ENCODE measurements at regions not wholly inside any gene's neighbourhood (a gene's known extent, or its start where the extent isn't known, plus 50 kb on each side); places are given as distances from the start of the nearest gene placed in this dataset.

DNA sequence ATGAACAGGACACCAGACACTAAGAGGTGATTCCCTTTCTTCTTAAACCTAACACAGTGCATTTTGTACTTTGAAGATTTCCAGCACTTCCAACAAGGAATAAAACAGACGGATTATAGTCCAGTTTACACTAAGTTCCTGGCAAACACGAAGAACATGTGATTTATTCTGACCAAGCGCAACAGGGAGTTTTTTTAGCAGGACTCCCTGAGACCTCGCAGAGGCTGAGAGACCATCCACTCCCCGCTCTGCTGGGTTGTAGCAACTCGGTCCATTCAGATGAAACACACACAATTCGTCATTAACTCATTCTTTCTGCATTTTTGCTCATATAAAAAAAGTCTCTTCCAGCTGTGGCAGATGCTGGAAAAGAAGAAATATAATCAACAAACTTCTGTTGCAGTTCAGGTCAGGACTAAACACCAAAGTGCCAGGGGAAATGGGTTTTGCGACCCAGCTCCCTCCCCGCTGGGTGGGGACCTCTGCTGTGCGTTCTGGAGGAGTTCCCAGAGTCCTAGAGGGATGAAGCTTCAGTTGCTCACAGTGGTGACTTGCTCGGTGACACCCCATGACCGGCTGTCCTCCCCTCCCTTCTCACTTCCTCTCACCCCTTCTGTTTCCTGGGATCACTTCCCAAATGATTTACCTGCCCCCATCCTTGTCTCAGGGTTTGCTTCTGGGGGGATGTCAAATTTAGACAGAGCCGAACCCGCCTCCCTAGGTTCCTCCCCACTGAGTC, 52.5 kb downstream of the KCNF1 start:
- no peak for DNase-seq (ENCODE audit: low read depth)

DNA sequence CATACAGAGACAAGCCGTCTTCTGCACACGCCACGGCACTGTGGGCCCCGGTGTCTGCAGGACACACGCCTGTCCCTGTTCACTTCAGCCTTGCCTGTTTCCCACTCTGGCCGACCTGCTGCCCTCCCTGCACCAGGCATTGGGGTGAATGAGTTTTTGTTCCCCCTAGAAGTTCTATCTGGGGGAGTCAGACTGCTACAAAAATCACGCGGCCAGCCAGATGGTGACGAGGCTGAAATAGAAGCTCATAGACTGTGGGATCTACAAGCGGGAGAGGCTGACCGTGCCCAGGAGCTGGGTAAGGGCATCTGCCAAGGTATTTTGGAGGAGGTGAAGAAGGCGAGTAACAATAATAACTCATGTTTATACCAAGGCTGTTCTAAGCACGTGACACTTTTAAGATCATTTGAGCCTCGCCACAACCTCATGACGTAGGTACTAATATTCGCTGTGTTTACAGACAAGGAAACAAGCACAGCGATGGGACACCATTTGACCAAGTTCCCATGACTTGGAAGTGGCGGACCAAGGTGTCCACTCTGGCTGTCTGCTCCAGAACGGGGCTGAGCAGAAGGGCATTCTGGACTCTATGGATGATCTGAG, 53.6 kb downstream of the KCNF1 start:
- no peak for DNase-seq (ENCODE audit: low read depth)

DNA sequence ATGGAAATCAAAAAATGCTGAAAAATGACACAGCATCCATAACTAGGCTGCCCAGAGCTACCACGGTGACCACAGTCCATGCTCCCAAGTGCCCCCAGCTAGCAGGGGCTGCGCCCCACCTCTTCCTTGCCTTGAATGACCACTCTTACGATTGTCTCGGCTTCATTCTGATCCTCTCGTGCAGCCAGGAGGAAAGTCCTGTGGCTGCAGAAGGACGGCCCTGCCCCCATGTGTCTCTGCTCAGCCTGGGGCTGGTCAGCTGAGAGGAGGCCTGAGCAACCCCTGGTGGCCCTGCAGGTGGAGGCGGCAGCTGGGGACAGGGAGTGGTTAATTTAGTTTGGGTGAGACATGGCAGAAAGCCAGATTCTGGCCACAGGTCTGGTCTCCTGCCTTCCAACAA, 54.3 kb downstream of the KCNF1 start:
- no peak for DNase-seq (ENCODE audit: low read depth)

DNA sequence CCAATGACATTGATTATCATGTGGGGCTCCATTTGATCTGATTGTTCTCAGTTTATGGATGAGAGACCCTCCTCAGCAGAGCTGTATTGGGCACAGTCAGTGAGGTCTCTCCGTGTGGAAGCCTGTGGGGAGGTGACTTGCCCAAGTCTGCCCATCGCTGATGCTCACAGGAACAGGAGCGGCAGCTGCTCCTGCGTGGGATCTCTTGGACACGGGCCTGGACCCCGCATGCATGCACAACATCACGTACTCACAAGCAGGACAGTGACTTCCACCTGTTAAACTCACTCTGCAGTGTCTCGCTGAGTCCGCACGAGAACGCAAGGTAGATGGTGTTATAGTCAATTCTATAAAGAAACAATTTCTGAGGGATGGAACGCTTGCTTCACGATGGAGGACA, 55.0 kb downstream of the KCNF1 start:
- DNase-seq (ENCODE audit: low read depth): no peak

DNA sequence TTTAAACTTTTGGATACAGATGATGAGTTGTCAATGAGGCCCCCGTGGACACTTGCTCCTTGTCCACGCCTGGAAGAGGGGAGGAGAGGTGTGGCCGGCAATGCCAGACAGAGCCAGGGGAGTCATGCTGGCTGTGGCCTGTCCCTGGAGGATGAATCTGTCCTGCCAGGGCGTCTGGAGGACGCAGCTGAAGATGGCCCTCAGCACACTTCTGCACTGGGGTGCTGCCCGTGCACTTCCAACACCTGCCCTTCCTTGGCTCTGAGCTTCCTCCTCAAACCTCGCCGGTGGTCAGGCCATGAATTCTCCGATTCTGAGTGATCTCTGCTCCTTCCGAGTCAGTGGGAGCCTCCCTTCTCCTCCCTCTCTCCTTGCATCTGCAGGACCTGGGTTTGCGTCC, 56.4 kb downstream of the KCNF1 start:
- DNase-seq (ENCODE audit: low read depth): no peak

DNA sequence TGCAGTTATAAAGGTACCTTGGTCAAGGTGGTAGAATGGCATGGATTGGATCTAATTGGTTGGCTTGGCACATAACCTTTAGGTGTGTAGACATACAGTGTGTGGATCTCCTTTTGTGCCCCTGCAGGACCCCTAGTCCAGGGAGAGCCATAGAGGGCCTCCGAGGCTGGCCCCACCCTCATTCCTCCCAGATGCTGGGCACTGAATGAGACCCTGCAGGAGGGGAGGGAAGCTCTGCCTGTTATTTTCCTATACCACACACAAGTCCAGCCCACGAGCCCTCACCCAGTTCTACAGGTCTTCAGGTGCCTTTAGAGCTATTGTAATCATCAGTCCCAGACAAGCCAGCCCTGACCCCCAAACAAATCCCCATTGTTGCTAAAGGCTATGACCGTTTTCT, 58.9 kb downstream of the KCNF1 start:
- no peak for DNase-seq (ENCODE audit: low read depth)

DNA sequence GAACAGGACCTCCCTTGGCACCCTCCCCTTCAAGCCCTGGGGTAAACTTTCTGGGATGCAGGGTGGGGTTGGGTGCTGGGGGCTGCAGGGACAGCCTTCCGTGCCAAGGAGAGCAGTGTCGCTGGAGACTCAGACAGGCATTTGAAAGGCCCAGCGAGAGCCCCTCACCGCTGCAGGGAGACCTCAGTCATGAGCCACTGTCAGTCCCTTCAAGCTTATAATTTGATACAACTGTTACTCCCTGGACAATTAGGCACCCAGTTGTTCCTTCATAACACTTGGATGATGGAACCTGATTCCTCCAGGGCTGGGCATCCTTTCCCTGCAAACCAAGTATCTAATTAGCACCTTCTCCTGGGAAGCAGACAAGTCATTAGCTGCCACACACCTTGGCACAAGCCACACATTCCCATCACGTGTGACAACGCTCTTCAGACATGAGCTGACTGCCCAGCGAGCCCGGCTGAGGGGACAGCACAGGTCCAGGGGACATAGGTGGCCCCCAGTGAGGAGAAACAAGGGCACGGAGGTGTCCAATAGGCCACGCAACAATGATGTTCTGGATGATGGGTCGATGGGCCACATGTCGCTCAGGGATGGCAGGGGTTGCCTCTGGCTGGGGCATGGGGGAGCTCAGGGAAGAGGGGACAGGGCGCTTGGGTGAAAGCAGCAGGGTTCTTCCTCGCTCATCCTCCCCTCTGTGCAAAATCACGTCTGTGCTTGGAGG, 59.6 kb downstream of the KCNF1 start:
- DNase-seq (ENCODE audit: low read depth): no peak

DNA sequence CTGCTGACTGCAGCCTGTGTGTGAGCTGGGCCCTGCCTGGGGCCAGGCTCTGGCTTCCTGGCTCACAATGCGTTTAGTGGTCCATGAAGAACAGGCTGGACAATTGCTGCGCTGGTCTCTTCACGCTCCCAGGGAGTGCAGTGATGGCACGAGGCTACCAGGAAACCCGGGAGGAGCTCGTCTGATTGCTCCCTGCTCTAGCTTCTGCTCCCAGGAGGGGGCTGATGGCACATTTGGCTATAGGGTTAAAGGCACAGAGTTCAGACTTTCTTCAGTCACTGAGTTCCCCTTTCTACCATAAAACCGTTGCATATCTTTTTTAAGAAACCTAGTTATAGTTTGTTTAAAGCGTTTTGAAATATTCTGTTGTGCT, 60.1 kb downstream of the KCNF1 start:
- no peak for DNase-seq (ENCODE audit: low read depth)

DNA sequence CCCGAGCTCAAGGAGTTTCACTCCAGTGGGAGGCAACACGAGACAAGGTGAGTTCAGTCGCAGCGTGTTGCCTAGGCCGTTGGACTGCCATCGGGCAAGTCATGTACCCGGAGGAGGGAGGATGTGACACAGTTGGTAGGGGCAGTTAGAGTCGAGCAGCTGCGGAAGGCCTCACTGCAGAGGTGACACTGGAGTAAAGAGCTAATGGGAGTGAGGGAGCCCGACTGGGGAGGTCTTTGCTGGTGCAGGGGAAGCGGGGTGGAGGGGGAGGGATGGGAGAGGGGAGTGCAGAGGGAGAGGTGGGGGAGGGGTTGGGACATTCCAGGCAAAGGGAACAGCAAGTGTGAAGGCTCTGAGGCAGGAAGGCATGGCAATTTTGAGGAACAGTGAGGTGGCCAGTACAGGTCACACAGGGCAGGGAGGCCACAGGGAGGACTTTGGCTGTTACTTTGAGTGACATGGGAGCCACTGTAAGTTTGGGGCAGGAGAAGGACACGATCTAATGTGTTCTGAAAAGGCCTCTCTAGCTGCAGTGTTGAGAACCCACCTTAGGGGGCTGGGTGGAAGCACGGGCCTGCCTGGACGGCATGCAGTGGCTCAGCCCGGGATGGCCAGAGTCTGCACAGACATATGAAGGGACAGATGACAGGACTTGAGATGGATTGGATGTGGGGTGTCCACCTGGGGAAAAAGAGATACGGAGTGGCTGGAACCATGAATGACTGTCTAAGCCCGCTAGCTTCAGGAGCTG, 61.1 kb downstream of the KCNF1 start:
- no peak for DNase-seq (ENCODE audit: low read depth)

DNA sequence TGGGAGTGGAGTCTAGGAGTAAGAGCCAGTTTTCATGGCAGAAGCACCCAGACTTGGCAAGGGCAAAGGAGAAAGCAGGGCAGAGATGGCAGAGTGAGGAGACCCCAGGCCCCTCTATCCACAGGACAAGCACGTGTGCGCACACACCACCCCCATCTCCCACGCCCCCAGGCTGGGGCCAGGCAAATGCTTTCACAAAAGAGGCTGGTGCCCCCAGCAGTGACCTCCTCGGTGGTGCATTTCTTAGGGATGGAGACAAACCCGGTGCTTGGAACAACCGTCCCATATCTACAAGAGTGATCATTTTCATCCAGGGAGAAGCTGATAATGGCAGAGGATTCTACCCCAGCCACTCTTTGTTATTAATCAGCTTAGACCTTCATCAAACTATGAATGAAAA, 62.0 kb downstream of the KCNF1 start:
- DNase-seq (ENCODE audit: low read depth): no peak

DNA sequence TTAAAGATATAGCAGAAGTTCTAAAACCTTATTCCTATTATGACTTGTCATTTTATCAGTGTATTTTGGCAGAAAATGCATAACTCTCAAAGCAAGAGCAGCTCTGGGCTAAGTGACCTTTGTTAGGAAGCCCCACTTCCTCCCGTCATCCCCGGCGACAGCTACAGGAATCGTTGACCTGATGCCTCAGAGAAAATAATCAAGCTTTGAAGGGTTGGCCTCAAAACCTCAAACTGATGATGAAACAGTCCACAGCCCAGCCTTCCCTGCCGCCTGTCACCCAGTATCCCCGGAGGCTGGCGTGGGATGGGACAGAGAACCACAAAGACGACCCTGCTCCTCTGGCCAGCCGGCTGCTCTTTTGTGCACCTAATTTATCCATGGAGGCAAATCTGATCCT, 65.3 kb downstream of the KCNF1 start:
- no peak for DNase-seq (ENCODE audit: low read depth)

DNA sequence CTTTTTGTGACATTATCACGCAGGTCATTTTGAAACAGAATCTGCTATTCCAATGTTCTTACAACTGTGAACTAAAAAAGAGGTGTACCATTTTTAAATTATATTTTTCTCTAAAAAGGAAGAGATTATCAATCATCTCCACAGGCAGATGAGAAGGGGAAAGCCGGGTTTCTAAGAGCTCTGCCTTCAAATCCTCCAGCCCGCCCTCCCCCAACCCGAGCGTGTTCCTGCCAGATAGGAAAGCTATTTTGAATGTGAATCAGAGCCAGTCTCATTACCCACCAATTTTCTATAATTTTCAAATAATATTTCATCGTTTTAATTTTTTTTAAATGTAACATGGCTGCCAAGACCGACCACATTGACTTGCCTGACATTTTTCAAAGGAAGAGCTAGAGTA, 65.9 kb downstream of the KCNF1 start:
- no peak for DNase-seq (ENCODE audit: low read depth)

DNA sequence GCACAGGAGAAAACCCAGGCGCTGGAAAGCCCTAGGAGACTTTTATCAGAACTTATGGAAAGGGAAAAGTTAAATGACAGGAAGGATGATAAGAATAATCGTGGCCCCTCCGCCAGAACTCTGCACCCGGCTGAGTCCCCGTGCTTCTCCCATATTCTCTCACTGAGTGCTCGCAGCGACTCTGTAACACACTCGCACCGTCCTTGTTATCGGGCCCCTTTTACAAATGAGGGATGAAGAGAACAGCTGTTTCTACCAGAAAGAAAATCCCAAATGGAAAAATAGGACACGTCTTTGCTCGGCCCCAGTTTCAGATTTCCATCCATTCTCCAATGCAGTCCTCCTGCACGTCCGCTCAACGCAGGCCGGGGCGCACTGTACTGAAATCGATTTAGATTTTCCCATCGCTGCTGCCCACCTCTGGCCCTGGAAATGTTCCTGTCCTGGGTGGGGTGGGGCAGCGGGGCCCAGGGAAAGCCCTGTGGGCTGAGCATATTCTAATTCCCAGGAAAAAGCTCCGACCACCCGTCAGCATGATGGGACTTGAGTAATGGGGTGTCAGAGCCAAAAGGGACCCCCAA, 66.4 kb downstream of the KCNF1 start:
- DNase-seq (ENCODE audit: low read depth): no peak

DNA sequence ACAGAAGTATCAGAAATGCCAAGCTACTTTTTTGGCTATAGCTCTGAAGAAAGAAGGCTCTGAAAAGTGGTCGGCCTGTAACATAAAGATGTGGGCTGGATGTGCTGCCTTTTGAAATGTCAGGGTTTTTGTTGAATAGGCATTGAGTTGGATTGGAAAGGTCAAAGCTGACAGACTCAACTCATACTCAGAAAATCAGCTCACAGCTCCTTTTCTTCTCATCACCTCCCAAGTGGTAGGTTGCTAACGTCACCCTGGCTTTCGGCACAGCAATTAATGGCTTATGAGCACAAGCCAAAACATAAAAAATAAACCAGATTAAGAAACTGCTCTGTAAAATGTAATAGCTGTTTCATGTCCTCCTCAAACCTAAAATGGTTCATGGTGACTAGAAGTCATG, 68.3 kb downstream of the KCNF1 start:
- no peak for DNase-seq (ENCODE audit: low read depth)

DNA sequence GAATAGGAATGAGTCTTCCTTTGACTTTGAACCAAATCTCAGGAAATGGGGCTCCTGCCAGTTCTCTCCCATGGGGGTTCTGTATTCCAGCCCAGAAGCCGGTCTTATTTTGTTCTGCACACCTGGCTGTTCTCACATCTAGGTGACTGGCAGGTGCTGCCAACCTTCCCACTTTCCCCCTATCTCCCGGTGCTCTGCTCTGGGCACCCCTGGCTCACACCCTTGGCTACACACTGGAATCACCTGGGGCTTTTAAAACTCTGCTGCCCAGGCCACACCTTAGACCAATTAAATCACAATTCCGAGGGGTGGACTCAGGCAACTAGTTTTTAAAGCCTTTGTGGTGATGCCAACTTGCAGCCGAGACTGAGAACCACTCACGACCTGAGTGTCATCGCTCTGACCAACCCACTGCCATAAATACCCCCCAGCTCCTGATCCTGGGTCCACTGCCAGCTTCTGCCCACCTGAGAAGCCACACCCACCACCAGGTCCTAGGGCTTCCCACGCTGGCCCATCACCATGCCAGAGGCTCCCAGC, 69.2 kb downstream of the KCNF1 start:
- DNase-seq (ENCODE audit: low read depth): no peak

DNA sequence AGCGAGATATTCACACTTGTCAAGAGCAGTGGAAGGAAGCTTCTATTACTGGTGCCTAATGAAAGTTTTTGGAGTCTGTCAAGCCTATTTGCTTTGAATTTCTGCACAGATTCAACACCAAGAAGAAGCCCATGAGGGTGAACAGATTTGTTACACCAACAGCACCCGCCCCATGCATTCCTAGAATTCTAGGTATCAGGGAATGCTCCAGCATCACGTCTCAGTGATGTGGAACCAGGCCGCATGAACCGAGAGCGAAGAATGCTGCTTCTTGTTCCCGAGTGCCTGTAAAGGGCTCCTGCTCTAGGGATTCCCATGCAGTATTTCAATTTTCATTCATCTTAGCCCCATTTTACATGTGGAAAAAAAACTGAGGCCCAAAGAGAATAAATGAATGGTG, 69.7 kb downstream of the KCNF1 start:
- no peak for DNase-seq (ENCODE audit: low read depth)

DNA sequence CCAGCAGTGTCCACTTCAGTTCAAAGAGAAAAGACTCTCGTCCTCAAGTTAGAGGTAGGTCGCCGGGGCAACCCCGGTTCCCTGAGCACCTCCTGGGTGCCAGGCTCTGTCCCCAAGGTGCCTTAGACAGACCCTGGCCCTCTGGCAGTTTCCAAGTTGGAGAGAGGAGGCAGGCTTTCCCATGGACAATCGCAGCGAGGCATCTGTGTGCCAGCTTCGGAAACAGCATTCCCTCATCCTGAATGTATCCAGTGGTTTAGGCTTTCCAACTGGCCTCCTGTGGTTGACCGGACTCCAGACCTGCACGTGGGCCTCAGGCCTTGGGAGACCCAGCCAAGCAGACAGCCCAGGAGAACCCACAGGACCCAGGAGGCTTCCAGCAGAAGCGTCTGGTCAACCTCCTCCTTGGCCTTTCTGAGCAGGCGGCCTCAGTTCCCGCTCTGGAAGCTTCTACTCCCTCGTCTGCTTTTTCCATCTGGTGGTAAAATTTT, 70.3 kb downstream of the KCNF1 start:
- no peak for DNase-seq (ENCODE audit: low read depth)

DNA sequence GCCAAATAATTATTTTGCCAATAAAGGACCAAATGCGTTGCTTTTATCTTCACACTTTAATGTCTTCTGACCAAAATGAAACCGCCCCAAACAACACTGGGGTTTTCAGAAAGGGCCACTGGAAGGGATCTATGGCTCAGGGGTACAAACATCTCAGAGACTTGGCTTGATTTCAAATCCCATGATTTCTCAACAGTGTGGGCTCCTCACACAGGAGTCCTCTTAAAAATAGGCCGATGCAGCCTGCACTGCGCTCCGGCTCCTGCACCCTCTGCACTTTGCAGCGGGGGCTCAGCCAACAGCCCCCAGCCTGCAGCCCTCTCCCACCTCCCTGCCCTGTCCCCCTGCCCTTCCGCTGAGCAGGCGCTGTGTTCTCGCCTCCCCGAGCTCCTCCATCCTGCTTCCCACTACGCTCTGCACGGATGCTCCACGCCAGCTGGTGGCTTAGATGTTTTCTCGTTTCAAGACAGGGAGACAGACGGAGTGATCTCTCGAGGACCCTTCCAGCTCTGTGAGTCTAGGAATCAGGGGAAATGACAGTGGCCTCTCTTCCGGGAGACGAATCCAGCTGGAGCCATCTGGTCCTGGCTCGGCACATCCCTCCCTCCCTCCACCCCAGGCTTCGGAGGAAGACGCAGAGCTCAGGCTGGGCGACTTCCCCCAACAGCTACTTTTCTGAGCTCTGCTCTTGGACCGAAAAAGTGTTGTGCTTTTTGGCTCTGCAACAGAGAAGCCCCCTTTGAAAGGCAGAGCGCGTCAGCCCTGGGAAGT, 71.4 kb downstream of the KCNF1 start:
- DNase-seq (ENCODE audit: low read depth): no peak

DNA sequence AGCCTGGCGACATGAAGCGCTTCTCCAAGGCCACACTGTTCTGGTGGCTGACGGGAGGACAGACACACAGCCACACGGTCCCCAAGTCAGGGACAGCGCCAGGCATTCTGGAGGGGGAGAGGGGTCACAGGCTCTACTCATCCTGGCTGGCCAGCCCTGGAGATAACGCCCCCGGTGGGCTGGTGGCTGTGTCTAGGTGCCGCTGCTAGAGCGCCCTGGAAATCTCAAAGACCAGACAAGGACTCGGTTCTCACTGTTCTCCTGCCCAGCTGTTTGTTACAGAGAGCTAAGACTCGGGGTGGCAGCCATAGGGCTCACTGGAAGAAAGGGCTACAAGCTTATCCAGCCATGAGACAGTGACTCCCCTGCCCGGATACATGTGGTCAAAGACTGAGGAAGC, 72.0 kb downstream of the KCNF1 start:
- DNase-seq (ENCODE audit: low read depth): no peak

DNA sequence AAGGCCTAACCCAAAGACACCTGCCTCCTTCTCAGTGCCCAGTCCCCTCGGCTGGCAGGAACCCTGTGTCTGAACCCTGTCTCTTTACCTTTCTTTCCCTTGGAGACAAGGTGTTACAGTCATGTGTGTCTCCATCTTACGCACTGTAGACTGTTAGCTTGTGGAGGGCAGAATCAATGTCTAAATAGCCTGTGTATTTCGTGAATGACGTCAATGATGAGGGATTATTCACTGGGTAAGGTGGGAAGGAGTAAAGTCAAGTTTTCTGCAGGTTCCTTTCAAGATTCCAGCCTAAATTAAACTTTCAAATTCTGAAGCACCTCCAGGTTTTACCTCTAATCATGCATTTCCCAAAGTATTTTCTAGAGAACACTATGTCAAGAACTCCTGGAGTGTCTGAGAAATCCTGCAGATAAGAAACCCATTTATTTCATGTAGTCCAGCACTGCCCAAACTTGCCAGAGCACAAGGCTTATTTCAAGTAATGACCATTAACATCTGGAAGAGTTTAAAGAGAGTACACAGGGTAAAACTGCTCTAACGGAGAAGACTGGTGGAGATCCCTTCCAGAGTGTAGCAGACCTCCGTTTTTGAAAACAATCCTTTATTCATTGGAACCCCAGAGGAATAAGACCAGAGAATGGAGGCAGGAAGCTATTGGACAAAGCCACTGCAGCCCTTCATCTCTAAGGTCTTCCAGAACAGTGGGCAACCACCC, 72.8 kb downstream of the KCNF1 start:
- DNase-seq (ENCODE audit: low read depth): no peak

DNA sequence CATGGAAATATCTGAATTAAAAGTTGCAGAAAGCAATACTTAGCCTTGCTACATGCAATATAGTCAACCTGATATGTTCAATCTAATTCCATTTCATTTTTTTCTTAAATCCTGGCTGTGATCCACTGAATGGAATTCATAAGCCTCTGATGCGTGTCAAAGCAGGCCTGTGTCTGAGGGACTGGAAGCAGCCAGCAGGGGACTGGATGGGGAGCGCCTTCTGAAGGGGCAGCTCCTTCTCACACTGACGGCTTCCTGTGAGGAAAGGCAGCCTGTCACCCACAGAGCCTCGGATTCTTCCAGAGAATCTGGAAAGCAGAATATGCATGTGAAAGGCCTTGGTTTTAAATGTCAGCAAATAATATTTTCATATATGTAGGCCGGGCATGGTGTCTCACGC, 73.5 kb downstream of the KCNF1 start:
- no peak for DNase-seq (ENCODE audit: low read depth)
